ENCODE measurements at regions not wholly inside any gene's neighbourhood (a gene's known extent, or its start where the extent isn't known, plus 50 kb on each side); places are given as distances from the start of the nearest gene placed in this dataset.

DNA sequence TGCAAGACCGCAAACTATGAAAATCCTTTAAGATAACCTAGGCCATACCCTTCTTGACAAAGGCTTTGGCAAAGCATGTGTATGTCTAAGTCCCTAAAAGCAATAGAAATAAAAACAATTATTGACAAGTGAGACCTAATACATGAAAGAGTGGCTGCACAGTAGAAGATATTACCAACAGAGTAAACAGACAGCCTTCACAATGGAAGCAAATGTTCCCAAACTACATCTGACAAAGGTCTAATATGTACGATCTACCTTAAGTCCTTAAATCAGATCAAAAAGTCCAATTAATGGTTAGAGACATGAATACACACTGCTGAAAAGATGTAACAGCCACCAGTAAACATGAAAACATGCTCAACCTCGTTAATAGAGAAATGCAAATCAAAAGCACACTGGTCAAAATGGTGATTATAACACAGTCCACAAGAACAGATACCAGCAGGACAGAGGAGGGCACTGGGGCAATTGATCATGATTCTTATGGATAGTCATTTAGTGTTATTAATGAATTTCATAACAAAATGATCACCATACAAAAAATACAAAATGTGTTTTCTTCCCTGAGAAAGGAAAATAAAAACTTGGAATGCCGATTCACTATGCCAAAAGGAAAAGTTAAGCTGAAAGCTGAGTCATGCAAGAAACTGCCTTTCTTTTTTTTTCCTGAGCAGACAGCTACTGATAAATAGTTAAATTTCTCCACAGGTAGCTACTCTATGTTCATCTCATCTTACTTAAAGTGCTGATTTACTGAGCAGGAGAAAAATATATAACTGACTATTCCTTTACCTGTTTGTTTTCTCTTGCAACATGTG, 102.6 kb upstream of the VPREB1 start:
- DNase-seq: peak; percentile 30
- Histone ChIP-seq H2AK5ac (ENCODE audit: low read length) (no peak overlapping the region), H3K4me2 (ENCODE audit: low read length) (no peak overlapping the region), H4K5ac (ENCODE audit: low read length) (no peak overlapping the region), H3K9ac (ENCODE audit: low read length) (no peak overlapping the region), H2BK15ac (replicated peaks; ENCODE audit: low read depth) (peak overlapping the region; percentile 2), H3K23ac (ENCODE audit: low read length) (no peak overlapping the region), H3K56ac (ENCODE audit: low read length) (no peak overlapping the region), H2BK5ac (ENCODE audit: low read length) (no peak overlapping the region), H3K79me1 (ENCODE audit: low read length) (no peaks in the 10 kb centered on the region), H4K8ac (ENCODE audit: low read depth, low read length) (no peak overlapping the region), H3K79me2 (ENCODE audit: control insufficient read depth, insufficient read depth, low read length) (no peaks in the 10 kb centered on the region), H3K27ac (ENCODE audit: low read depth, low read length) (no peak overlapping the region), H2BK120ac (ENCODE audit: low read depth, low read length) (no peak overlapping the region), H3K4me3 (ENCODE audit: low read length) (no peak overlapping the region), H3K36me3 (ENCODE audit: control insufficient read depth, insufficient read depth, low read length) (no peaks in the 10 kb centered on the region), H3K27me3 (ENCODE audit: insufficient read depth, low read length, poor library complexity) (no peaks in the 10 kb centered on the region), H3K4me1 (ENCODE audit: control insufficient read depth, low read depth, low read length) (peaks cover 2% of the 10 kb centered on the region), H3K18ac (ENCODE audit: low read length) (no peak overlapping the region), H3K4ac (ENCODE audit: low read depth, low read length) (no peak overlapping the region)
- no CpG with 5 or more reads among the region's 4 CpGs for WGBS (ENCODE audit: extremely low coverage, insufficient coverage, low lambda C conversion rate)

- Histone ChIP-seq H3K18ac (ENCODE audit: low read length) (peak overlapping the region; percentile 23), H3K79me1 (ENCODE audit: low read length) (no peaks in the 10 kb centered on the region), H3K4me1 (ENCODE audit: control insufficient read depth, low read depth, low read length) (peaks cover 2% of the 10 kb centered on the region), H3K79me2 (ENCODE audit: control insufficient read depth, insufficient read depth, low read length) (no peaks in the 10 kb centered on the region), H3K23ac (ENCODE audit: low read length) (no peak overlapping the region), H3K4me2 (ENCODE audit: low read length) (no peak overlapping the region), H3K56ac (ENCODE audit: low read length) (no peak overlapping the region), H3K27ac (ENCODE audit: low read depth, low read length) (no peak overlapping the region), H3K27me3 (ENCODE audit: insufficient read depth, low read length, poor library complexity) (no peaks in the 10 kb centered on the region), H2BK120ac (ENCODE audit: low read depth, low read length) (no peak overlapping the region), H2AK5ac (ENCODE audit: low read length) (no peak overlapping the region), H2BK5ac (ENCODE audit: low read length) (no peak overlapping the region), H3K4me3 (ENCODE audit: low read length) (no peak overlapping the region), H3K9ac (ENCODE audit: low read length) (no peak overlapping the region), H4K8ac (ENCODE audit: low read depth, low read length) (no peak overlapping the region), H4K5ac (ENCODE audit: low read length) (no peak overlapping the region), H3K36me3 (ENCODE audit: control insufficient read depth, insufficient read depth, low read length) (no peaks in the 10 kb centered on the region), H2BK15ac (replicated peaks; ENCODE audit: low read depth) (no peak overlapping the region), H3K4ac (ENCODE audit: low read depth, low read length) (no peak overlapping the region)
- no CpG with 5 or more reads among the region's 3 CpGs for WGBS (ENCODE audit: extremely low coverage, insufficient coverage, low lambda C conversion rate)
- no peak for DNase-seq
These were observed 103.6 kb upstream of the VPREB1 start for GRCh38 chr22:22141031-22141430.

GRCh38 chr22:22139364-22139763, 105.2 kb upstream of the VPREB1 start:
- no CpG with 5 or more reads among the region's 1 CpG for WGBS (ENCODE audit: extremely low coverage, insufficient coverage, low lambda C conversion rate)

DNA sequence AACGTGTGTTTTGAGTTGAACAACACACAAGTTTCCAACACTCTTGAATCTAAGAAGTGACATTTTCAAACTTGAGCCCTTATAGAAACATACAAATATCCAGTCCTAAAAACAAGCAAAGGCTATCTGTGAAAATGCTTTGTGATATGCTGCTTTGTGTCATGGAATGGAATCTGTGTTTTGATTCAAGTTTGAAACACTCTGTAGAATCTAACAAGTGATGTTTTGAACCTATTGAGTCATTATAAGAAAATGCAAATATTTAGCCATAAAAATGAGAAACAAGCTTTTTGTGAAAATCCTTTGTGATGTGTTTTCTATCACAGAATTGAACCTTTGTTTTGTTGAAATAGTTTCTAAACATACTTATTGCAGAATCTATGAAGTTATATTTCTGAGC, 105.7 kb upstream of the VPREB1 start:
- Histone ChIP-seq H3K4me3 (ENCODE audit: low read length) (no peak overlapping the region), H2BK5ac (ENCODE audit: low read length) (no peak overlapping the region), H3K79me1 (ENCODE audit: low read length) (no peaks in the 10 kb centered on the region), H3K79me2 (ENCODE audit: control insufficient read depth, insufficient read depth, low read length) (no peaks in the 10 kb centered on the region), H2BK120ac (ENCODE audit: low read depth, low read length) (no peak overlapping the region), H2AK5ac (ENCODE audit: low read length) (no peak overlapping the region), H3K36me3 (ENCODE audit: control insufficient read depth, insufficient read depth, low read length) (no peaks in the 10 kb centered on the region), H3K27me3 (ENCODE audit: insufficient read depth, low read length, poor library complexity) (no peaks in the 10 kb centered on the region), H3K18ac (ENCODE audit: low read length) (no peak overlapping the region), H3K4me2 (ENCODE audit: low read length) (no peak overlapping the region), H3K27ac (ENCODE audit: low read depth, low read length) (no peak overlapping the region), H4K5ac (ENCODE audit: low read length) (no peak overlapping the region), H3K4me1 (ENCODE audit: control insufficient read depth, low read depth, low read length) (peaks cover 2% of the 10 kb centered on the region), H3K23ac (ENCODE audit: low read length) (no peak overlapping the region), H4K8ac (ENCODE audit: low read depth, low read length) (no peak overlapping the region), H3K9ac (ENCODE audit: low read length) (no peak overlapping the region), H3K56ac (ENCODE audit: low read length) (no peak overlapping the region), H3K4ac (ENCODE audit: low read depth, low read length) (no peak overlapping the region), H2BK15ac (replicated peaks; ENCODE audit: low read depth) (no peak overlapping the region)
- WGBS (ENCODE audit: extremely low coverage, insufficient coverage, low lambda C conversion rate): no CpG with 5 or more reads among the region's 1 CpG
- DNase-seq: no peak

More at GRCh38 chr22:22139364-22139763, 105.2 kb upstream of the VPREB1 start:
- H2BK15ac ChIP-seq (replicated peaks; ENCODE audit: low read depth): no peak overlapping the region
- DNase-seq: no peak
- peaks cover 2% of the 10 kb centered on the region for H3K4me1 ChIP-seq (ENCODE audit: control insufficient read depth, low read depth, low read length)
- no peaks in the 10 kb centered on the region for H3K27me3 ChIP-seq (ENCODE audit: insufficient read depth, low read length, poor library complexity)
- no peak overlapping the region for H3K56ac ChIP-seq (ENCODE audit: low read length)
- no peak overlapping the region for H3K4ac ChIP-seq (ENCODE audit: low read depth, low read length)
- H4K8ac ChIP-seq (ENCODE audit: low read depth, low read length): no peak overlapping the region
- H2BK5ac ChIP-seq (ENCODE audit: low read length): no peak overlapping the region
- no peak overlapping the region for H4K5ac ChIP-seq (ENCODE audit: low read length)
- H3K27ac ChIP-seq (ENCODE audit: low read depth, low read length): no peak overlapping the region
- H2AK5ac ChIP-seq (ENCODE audit: low read length): no peak overlapping the region
- no peak overlapping the region for H2BK120ac ChIP-seq (ENCODE audit: low read depth, low read length)
- H3K4me2 ChIP-seq (ENCODE audit: low read length): no peak overlapping the region
- H3K79me1 ChIP-seq (ENCODE audit: low read length): no peaks in the 10 kb centered on the region
- no peaks in the 10 kb centered on the region for H3K36me3 ChIP-seq (ENCODE audit: control insufficient read depth, insufficient read depth, low read length)
- H3K79me2 ChIP-seq (ENCODE audit: control insufficient read depth, insufficient read depth, low read length): no peaks in the 10 kb centered on the region
- no peak overlapping the region for H3K4me3 ChIP-seq (ENCODE audit: low read length)
- H3K9ac ChIP-seq (ENCODE audit: low read length): no peak overlapping the region
- no peak overlapping the region for H3K23ac ChIP-seq (ENCODE audit: low read length)
- H3K18ac ChIP-seq (ENCODE audit: low read length): no peak overlapping the region

DNA sequence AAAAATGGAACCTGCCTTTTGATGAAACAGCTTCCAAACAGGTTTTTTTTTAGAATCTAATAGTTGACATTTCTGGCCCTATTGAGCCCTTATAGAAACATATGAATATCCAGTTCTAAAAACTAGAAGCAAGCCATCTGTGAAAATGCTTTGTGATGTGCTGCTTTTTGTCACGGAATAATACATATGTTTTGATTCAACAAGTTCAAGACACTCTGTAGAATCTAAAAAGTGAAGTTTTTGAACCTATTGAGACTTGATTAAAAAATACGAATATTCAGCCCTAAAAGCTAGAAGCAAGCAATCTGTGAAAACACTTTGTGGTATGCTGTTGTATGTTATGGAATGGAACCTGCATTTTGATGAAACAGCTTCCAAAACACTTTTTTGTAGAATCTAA, 106.7 kb upstream of the VPREB1 start:
- H3K4me2 ChIP-seq (ENCODE audit: low read length): no peak overlapping the region
- no peak overlapping the region for H3K27ac ChIP-seq (ENCODE audit: low read depth, low read length)
- H4K8ac ChIP-seq (ENCODE audit: low read depth, low read length): no peak overlapping the region
- no peaks in the 10 kb centered on the region for H3K36me3 ChIP-seq (ENCODE audit: control insufficient read depth, insufficient read depth, low read length)
- WGBS (ENCODE audit: extremely low coverage, insufficient coverage, low lambda C conversion rate): no CpG with 5 or more reads among the region's 2 CpGs
- H2BK15ac ChIP-seq (replicated peaks; ENCODE audit: low read depth): no peak overlapping the region
- H3K9ac ChIP-seq (ENCODE audit: low read length): no peak overlapping the region
- no peaks in the 10 kb centered on the region for H3K27me3 ChIP-seq (ENCODE audit: insufficient read depth, low read length, poor library complexity)
- no peak overlapping the region for H3K18ac ChIP-seq (ENCODE audit: low read length)
- no peak overlapping the region for H3K23ac ChIP-seq (ENCODE audit: low read length)
- H3K4ac ChIP-seq (ENCODE audit: low read depth, low read length): no peak overlapping the region
- no peaks in the 10 kb centered on the region for H3K79me2 ChIP-seq (ENCODE audit: control insufficient read depth, insufficient read depth, low read length)
- H4K5ac ChIP-seq (ENCODE audit: low read length): no peak overlapping the region
- no peaks in the 10 kb centered on the region for H3K4me1 ChIP-seq (ENCODE audit: control insufficient read depth, low read depth, low read length)
- no peak overlapping the region for H2BK120ac ChIP-seq (ENCODE audit: low read depth, low read length)
- no peak overlapping the region for H3K4me3 ChIP-seq (ENCODE audit: low read length)
- H2AK5ac ChIP-seq (ENCODE audit: low read length): no peak overlapping the region
- H3K79me1 ChIP-seq (ENCODE audit: low read length): no peaks in the 10 kb centered on the region
- DNase-seq: no peak
- no peak overlapping the region for H2BK5ac ChIP-seq (ENCODE audit: low read length)
- H3K56ac ChIP-seq (ENCODE audit: low read length): no peak overlapping the region

DNA sequence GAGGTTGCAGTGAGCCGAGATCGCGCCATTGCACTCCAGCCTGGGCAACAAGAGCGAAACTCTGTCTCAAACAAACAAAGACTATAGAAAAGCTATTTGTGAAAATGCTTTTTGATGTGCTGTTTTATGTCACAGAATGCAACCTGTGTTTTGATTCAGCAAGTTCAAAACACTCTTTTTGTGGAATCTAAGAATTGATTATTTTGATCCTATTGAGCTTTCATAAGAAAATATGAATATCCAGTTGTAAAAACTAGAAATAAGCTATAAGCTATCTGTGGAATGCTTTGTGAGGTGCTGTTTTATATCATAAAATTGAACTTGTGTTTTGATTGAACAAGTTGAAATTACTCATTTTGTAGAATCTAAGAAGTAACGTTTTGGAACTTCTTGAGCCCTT, 110.7 kb upstream of the VPREB1 start:
- no peaks in the 10 kb centered on the region for H3K27me3 ChIP-seq (ENCODE audit: insufficient read depth, low read length, poor library complexity)
- no peaks in the 10 kb centered on the region for H3K4me1 ChIP-seq (ENCODE audit: control insufficient read depth, low read depth, low read length)
- H3K79me1 ChIP-seq (ENCODE audit: low read length): no peaks in the 10 kb centered on the region
- H4K8ac ChIP-seq (ENCODE audit: low read depth, low read length): no peak overlapping the region
- H2BK5ac ChIP-seq (ENCODE audit: low read length): no peak overlapping the region
- no peak overlapping the region for H2BK120ac ChIP-seq (ENCODE audit: low read depth, low read length)
- H3K4me2 ChIP-seq (ENCODE audit: low read length): no peak overlapping the region
- no peak overlapping the region for H4K5ac ChIP-seq (ENCODE audit: low read length)
- DNase-seq: no peak
- H3K27ac ChIP-seq (ENCODE audit: low read depth, low read length): no peak overlapping the region
- no CpG with 5 or more reads among the region's 5 CpGs for WGBS (ENCODE audit: extremely low coverage, insufficient coverage, low lambda C conversion rate)
- no peak overlapping the region for H3K4ac ChIP-seq (ENCODE audit: low read depth, low read length)
- no peak overlapping the region for H3K9ac ChIP-seq (ENCODE audit: low read length)
- no peaks in the 10 kb centered on the region for H3K79me2 ChIP-seq (ENCODE audit: control insufficient read depth, insufficient read depth, low read length)
- no peak overlapping the region for H3K4me3 ChIP-seq (ENCODE audit: low read length)
- H2BK15ac ChIP-seq (replicated peaks; ENCODE audit: low read depth): no peak overlapping the region
- H3K18ac ChIP-seq (ENCODE audit: low read length): no peak overlapping the region
- H3K23ac ChIP-seq (ENCODE audit: low read length): no peak overlapping the region
- no peaks in the 10 kb centered on the region for H3K36me3 ChIP-seq (ENCODE audit: control insufficient read depth, insufficient read depth, low read length)
- H3K56ac ChIP-seq (ENCODE audit: low read length): no peak overlapping the region
- no peak overlapping the region for H2AK5ac ChIP-seq (ENCODE audit: low read length)
